ENCODE measurements at regions not wholly inside any gene's neighbourhood (a gene's known extent, or its start where the extent isn't known, plus 50 kb on each side); places are given as distances from the start of the nearest gene placed in this dataset.

GRCh38 chr3:4042070-4042469, 242.8 kb downstream of the LRRN1 start:
- Mint-ChIP-seq H3K36me3 (no peaks in the 10 kb centered on the region), H3K4me3 (no peak overlapping the region), H3K27me3 (ENCODE audit: low read depth in 3 of 3) (peaks cover 0 to 4% (median 2%) of the 10 kb centered on the region in 3 donors), H3K4me1 (no peaks in the 10 kb centered on the region), H3K27ac (no peak overlapping the region), H3K9me3 (no peaks in the 10 kb centered on the region)
- Histone ChIP-seq H3K27me3 (ENCODE audit: control insufficient read depth in 2 of 2, insufficient read depth in 2 of 2, low read length in 2 of 2) (no peaks in the 10 kb centered on the region), H2AFZ (ENCODE audit: insufficient read depth, low read depth, low read length, poor library complexity, severe bottlenecking) (no peak overlapping the region), H3K9me3 (replicated peaks in 1 of 2; ENCODE audit: control insufficient read depth in 1 of 2, insufficient read depth in 1 of 2, low read length in 2 of 2) (peaks cover 0 to 2% of the 10 kb centered on the region in 2 donors), H3K4me1 (ENCODE audit: control insufficient read depth in 1 of 2, insufficient read depth in 2 of 2, low read length in 2 of 2) (no peaks in the 10 kb centered on the region), H3K36me3 (replicated peaks in 1 of 2; ENCODE audit: control insufficient read depth in 1 of 2, insufficient read depth in 2 of 2, low read length in 2 of 2) (no peaks in the 10 kb centered on the region), H3K27ac (ENCODE audit: low read depth in 1 of 2, low read length in 2 of 2) (no peak overlapping the region), H3K9ac (ENCODE audit: insufficient read depth, low read length, poor library complexity, severe bottlenecking) (no peak overlapping the region), H3K4me2 (replicated peaks; ENCODE audit: extremely low read depth, low read length, poor library complexity, severe bottlenecking) (no peak overlapping the region), H3K4me3 (replicated peaks in 1 of 3; ENCODE audit: low read depth in 2 of 3, low read length in 3 of 3) (no peak overlapping the region), H3K79me2 (ENCODE audit: insufficient read depth, low read length) (no peaks in the 10 kb centered on the region), H4K20me1 (ENCODE audit: insufficient read depth, low read length) (no peaks in the 10 kb centered on the region)
- WGBS (ENCODE audit: insufficient coverage): no CpG with 5 or more reads among the region's 2 CpGs
- intact Hi-C loops (cut with micrococcal nuclease): no loop called here
- no peak for TF ChIP-seq CTCF (IDR thresholded peaks at IDR 0.05)
- no peak for DNase-seq

GRCh38 chr3:4042869-4043268, 243.6 kb downstream of the LRRN1 start:
- Mint-ChIP-seq H3K27ac (no peak overlapping the region), H3K4me3 (no peak overlapping the region), H3K4me1 (no peaks in the 10 kb centered on the region), H3K27me3 (ENCODE audit: low read depth in 3 of 3) (peaks cover 0 to 4% (median 2%) of the 10 kb centered on the region in 3 donors), H3K9me3 (no peaks in the 10 kb centered on the region), H3K36me3 (no peaks in the 10 kb centered on the region)
- Histone ChIP-seq H3K9me3 (replicated peaks in 1 of 2; ENCODE audit: control insufficient read depth in 1 of 2, insufficient read depth in 1 of 2, low read length in 2 of 2) (peaks cover 0 to 2% of the 10 kb centered on the region in 2 donors), H3K79me2 (ENCODE audit: insufficient read depth, low read length) (no peaks in the 10 kb centered on the region), H4K20me1 (ENCODE audit: insufficient read depth, low read length) (no peaks in the 10 kb centered on the region), H3K4me1 (ENCODE audit: control insufficient read depth in 1 of 2, insufficient read depth in 2 of 2, low read length in 2 of 2) (no peaks in the 10 kb centered on the region), H3K4me3 (replicated peaks in 1 of 3; ENCODE audit: low read depth in 2 of 3, low read length in 3 of 3) (no peak overlapping the region), H3K9ac (ENCODE audit: insufficient read depth, low read length, poor library complexity, severe bottlenecking) (no peak overlapping the region), H2AFZ (ENCODE audit: insufficient read depth, low read depth, low read length, poor library complexity, severe bottlenecking) (no peak overlapping the region), H3K36me3 (replicated peaks in 1 of 2; ENCODE audit: control insufficient read depth in 1 of 2, insufficient read depth in 2 of 2, low read length in 2 of 2) (no peaks in the 10 kb centered on the region), H3K27ac (ENCODE audit: low read depth in 1 of 2, low read length in 2 of 2) (no peak overlapping the region), H3K4me2 (replicated peaks; ENCODE audit: extremely low read depth, low read length, poor library complexity, severe bottlenecking) (no peak overlapping the region), H3K27me3 (ENCODE audit: control insufficient read depth in 2 of 2, insufficient read depth in 2 of 2, low read length in 2 of 2) (no peaks in the 10 kb centered on the region)
- 89% methylated on average over 3 of the region's 3 CpGs for WGBS (ENCODE audit: insufficient coverage)
- DNase-seq: no peak
- no peak for TF ChIP-seq CTCF (IDR thresholded peaks at IDR 0.05)
- intact Hi-C loops (cut with micrococcal nuclease): no loop called here
